ENCODE measurements at regions not wholly inside any gene's neighbourhood (a gene's known extent, or its start where the extent isn't known, plus 50 kb on each side); places are given as distances from the start of the nearest gene placed in this dataset.

DNA sequence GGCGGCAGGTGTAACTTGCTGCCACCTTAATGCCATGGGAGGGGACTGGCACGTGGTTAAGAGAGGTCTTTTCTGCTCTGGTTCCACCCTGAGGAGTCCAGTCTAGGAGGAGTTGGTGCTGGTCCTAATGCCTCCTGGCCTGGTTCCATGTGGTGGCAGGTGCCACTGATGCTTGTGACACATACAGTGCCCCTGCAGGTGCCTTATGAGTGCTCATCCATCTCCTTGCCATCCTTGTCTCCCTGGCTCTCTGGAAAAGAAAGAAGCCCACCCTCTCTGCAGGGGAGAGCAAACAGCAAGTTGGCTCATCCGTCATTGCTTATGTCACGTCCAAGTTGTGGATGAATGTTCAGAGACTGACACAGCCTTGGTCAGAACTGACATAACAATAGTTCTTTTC, 175.8 kb upstream of the DPH6 start:
- no peaks in the 10 kb centered on the region for H3K27me3 ChIP-seq (ENCODE audit: insufficient read depth, poor library complexity, severe bottlenecking)
- H3K4me3 ChIP-seq (ENCODE audit: severe bottlenecking), result no peak overlapping the region
- no peak overlapping the region for H3K27ac ChIP-seq (ENCODE audit: poor library complexity, severe bottlenecking)
- H3K9me3 ChIP-seq (ENCODE audit: severe bottlenecking), result no peaks in the 10 kb centered on the region
- TF ChIP-seq, protein P1, sequence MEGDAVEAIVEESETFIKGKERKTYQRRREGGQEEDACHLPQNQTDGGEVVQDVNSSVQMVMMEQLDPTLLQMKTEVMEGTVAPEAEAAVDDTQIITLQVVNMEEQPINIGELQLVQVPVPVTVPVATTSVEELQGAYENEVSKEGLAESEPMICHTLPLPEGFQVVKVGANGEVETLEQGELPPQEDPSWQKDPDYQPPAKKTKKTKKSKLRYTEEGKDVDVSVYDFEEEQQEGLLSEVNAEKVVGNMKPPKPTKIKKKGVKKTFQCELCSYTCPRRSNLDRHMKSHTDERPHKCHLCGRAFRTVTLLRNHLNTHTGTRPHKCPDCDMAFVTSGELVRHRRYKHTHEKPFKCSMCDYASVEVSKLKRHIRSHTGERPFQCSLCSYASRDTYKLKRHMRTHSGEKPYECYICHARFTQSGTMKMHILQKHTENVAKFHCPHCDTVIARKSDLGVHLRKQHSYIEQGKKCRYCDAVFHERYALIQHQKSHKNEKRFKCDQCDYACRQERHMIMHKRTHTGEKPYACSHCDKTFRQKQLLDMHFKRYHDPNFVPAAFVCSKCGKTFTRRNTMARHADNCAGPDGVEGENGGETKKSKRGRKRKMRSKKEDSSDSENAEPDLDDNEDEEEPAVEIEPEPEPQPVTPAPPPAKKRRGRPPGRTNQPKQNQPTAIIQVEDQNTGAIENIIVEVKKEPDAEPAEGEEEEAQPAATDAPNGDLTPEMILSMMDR (IDR thresholded peaks at IDR 0.05; ENCODE audit: poor library complexity, severe bottlenecking), result no peak
- DNase-seq (ENCODE audit: low spot score), result no peak
- no peaks in the 10 kb centered on the region for H3K36me3 ChIP-seq (ENCODE audit: low read depth)
- no peaks in the 10 kb centered on the region for H3K4me1 ChIP-seq (ENCODE audit: insufficient read depth, poor library complexity, severe bottlenecking)
- ATAC-seq (ENCODE audit: low read depth), result no peak

DNA sequence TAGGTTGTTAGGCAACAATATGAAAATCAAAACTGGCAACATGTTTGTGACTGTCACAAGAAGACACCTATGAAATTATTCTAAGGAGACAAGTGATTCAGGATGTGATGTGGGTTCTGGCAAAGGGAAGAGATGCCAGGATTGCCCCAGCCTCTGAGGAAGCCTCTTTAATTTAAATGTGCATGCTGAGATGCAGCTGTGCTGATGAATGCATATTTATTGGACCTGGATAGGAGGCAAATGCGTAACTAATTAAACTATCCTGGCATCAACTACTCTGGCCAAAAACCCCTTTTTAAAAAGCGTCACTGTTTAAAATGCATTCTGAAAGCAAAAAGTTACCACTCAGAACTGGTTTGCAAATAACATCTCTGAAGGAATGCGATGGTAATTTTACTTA, 176.5 kb upstream of the DPH6 start:
- no peak overlapping the region for H3K4me3 ChIP-seq (ENCODE audit: severe bottlenecking)
- H3K9me3 ChIP-seq (ENCODE audit: severe bottlenecking), result no peaks in the 10 kb centered on the region
- no peak overlapping the region for H3K27ac ChIP-seq (ENCODE audit: poor library complexity, severe bottlenecking)
- H3K36me3 ChIP-seq (ENCODE audit: low read depth), result no peaks in the 10 kb centered on the region
- ATAC-seq (ENCODE audit: low read depth) (no peak), DNase-seq (ENCODE audit: low spot score) (no peak)
- no peaks in the 10 kb centered on the region for H3K4me1 ChIP-seq (ENCODE audit: insufficient read depth, poor library complexity, severe bottlenecking)
- TF ChIP-seq, protein P1 (IDR thresholded peaks at IDR 0.05; ENCODE audit: poor library complexity, severe bottlenecking), result no peak
- no peaks in the 10 kb centered on the region for H3K27me3 ChIP-seq (ENCODE audit: insufficient read depth, poor library complexity, severe bottlenecking)

DNA sequence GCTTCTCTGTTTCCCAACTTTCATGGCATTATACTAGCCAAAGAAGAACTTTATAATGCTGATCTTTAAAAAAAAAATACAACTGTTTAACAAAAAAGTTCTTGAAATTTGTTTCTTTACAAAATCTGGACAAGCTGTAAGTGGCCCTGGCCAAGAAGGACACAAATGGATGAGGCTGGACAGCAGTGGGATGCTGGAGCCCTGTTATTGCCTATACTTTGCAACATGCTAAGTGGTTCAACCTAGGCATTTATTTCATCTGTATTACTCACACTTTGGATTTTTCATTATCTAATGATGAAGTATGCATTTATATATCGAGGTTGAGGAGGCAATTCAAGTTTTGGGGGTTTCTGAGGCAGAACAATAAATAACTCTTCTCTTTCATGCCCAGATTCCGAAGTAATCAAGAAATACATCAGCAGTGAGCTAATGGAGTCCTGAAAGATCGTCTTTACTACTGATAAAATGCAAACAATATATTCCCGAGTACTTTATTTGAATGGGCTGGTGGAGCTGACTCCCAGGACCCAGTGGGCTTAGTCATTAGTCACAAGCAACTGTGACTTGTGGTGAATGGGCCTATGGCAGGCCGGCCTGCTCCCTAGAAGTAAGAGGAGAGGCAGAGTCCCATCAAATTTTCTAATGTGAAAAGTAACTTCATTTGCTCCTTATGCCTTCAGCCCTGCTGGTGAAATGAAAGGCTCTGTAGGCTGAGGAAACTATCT, 177.3 kb upstream of the DPH6 start:
- no peak for DNase-seq (ENCODE audit: low spot score)
- Histone ChIP-seq H3K9me3 (ENCODE audit: severe bottlenecking) (no peaks in the 10 kb centered on the region), H3K4me1 (ENCODE audit: insufficient read depth, poor library complexity, severe bottlenecking) (no peaks in the 10 kb centered on the region), H3K27me3 (ENCODE audit: insufficient read depth, poor library complexity, severe bottlenecking) (no peaks in the 10 kb centered on the region), H3K36me3 (ENCODE audit: low read depth) (no peaks in the 10 kb centered on the region), H3K4me3 (ENCODE audit: severe bottlenecking) (no peak overlapping the region), H3K27ac (ENCODE audit: poor library complexity, severe bottlenecking) (no peak overlapping the region)
- TF ChIP-seq, protein P1 (IDR thresholded peaks at IDR 0.05; ENCODE audit: poor library complexity, severe bottlenecking), result no peak
- no peak for ATAC-seq (ENCODE audit: low read depth)

DNA sequence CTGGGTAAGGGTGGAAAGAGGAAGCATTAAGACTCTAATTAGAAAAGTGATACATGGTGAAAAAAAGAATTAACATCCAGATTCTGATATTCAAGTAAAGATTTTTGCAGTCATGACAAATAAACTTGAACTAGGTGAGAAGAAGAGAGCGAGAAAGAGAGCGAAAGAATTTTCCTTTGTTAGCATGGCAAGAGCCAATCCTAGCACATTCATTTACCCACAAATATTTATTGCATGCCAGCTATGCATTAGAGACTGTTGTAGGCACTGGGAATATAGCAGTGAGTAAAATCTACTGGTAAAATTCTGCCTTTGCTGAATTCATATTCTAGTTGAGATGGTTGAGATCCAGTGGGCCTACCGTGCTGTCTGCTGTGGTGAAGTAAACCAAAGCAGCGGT, 177.9 kb upstream of the DPH6 start:
- DNase-seq (ENCODE audit: low spot score) (no peak), ATAC-seq (ENCODE audit: low read depth) (no peak)
- no peak overlapping the region for H3K27ac ChIP-seq (ENCODE audit: poor library complexity, severe bottlenecking)
- no peaks in the 10 kb centered on the region for H3K4me1 ChIP-seq (ENCODE audit: insufficient read depth, poor library complexity, severe bottlenecking)
- TF ChIP-seq, protein P1 (IDR thresholded peaks at IDR 0.05; ENCODE audit: poor library complexity, severe bottlenecking), result no peak
- no peak overlapping the region for H3K4me3 ChIP-seq (ENCODE audit: severe bottlenecking)
- no peaks in the 10 kb centered on the region for H3K27me3 ChIP-seq (ENCODE audit: insufficient read depth, poor library complexity, severe bottlenecking)
- no peaks in the 10 kb centered on the region for H3K36me3 ChIP-seq (ENCODE audit: low read depth)
- no peaks in the 10 kb centered on the region for H3K9me3 ChIP-seq (ENCODE audit: severe bottlenecking)

DNA sequence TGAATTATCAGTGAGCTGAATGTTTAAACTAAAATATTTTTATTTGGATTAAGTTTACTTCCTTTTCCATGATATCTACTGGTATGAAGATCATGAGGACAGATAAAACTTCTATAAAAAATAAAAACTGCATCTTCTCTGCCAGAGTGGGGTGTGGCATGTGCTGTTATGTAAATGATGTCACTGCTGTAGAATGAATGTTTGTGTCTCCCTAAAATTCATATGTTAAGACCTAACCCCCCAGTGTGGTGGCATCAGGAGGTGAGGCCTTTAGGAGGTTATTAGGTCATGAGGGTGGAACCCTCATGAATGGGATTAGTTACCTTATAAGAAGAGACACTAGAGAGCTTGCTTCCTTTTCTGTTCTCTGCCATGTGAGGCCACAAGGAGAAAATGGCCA, 178.7 kb upstream of the DPH6 start:
- no peak for ATAC-seq (ENCODE audit: low read depth)
- Histone ChIP-seq H3K4me3 (ENCODE audit: severe bottlenecking) (no peak overlapping the region), H3K27me3 (ENCODE audit: insufficient read depth, poor library complexity, severe bottlenecking) (no peaks in the 10 kb centered on the region), H3K36me3 (ENCODE audit: low read depth) (no peaks in the 10 kb centered on the region), H3K4me1 (ENCODE audit: insufficient read depth, poor library complexity, severe bottlenecking) (no peaks in the 10 kb centered on the region), H3K9me3 (ENCODE audit: severe bottlenecking) (no peaks in the 10 kb centered on the region), H3K27ac (ENCODE audit: poor library complexity, severe bottlenecking) (peak overlapping the region; percentile 10)
- TF ChIP-seq, protein P1 (IDR thresholded peaks at IDR 0.05; ENCODE audit: poor library complexity, severe bottlenecking), result no peak
- no peak for DNase-seq (ENCODE audit: low spot score)
